Daoy (cell line): ENCODE measurements at regions not wholly inside any gene's neighbourhood (a gene's known extent, or its start where the extent isn't known, plus 50 kb on each side); places are given as distances from the start of the nearest gene placed in this dataset.

Experiments
- DNase-seq: peaks from one replicate; pipeline ENCODE4 v3.0.0-alpha.2; 2015; ENCODE audit warnings: low read depth

DNA sequence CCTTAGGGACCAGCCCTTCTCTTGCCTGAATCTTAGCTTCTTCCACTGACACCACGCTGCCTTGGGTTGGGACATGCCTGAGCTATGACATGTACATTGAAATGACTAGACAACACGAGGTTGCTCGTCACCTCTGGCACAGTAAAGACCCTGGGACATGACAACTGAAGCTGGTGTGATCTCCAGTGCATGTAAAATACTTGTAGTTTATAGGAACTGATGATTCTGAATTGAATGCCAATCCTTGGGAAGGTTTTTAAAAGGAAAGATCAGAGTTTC lies 100.7 kb upstream of the PGRMC2 start:
- DNase-seq: peak; percentile 17

GRCh38 chr4:128387600-128388351 lies 100.2 kb upstream of the PGRMC2 start:
- peak; percentile 56 for DNase-seq

DNA sequence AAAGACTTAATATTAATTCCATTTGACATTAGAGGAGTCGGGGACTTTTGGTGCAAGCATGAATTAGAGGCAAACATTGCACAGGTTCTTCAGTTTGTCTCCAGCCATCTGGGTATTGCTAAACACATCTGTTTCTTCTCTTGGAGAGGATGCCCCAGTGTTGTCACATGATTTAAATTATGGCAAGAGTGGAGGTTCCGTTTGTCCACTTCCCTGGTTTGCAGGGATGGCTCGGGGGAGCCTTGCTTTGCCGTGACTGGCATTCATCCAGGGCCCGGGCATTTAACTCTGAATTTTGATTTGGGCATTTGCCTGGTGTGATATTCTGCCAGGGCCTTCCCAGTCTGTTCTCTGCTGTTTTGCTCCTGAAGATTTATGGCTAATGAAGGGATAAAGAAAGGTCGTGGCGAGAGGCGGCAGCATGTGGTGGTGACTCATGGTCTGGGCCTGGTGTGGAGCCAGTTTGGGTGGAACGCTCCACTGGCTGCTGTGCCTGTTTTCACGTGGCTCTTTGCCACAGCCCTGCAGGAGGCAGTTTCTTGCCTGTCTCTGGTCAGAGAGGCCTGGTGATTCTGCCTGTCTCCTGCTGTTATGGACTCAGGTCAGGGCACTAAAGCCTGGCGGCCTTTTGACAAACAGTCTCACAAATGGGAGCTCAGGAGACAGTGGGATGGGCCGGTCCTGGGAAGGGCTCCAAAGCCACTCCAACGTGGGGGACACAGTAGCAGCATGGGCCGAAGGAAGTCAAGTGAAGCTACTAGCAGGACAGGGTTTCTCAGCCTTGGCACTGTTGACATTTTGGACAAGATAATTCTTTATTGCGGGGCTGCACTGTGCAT lies 99.4 kb upstream of the PGRMC2 start:
- DNase-seq: peak; percentile 92

DNA sequence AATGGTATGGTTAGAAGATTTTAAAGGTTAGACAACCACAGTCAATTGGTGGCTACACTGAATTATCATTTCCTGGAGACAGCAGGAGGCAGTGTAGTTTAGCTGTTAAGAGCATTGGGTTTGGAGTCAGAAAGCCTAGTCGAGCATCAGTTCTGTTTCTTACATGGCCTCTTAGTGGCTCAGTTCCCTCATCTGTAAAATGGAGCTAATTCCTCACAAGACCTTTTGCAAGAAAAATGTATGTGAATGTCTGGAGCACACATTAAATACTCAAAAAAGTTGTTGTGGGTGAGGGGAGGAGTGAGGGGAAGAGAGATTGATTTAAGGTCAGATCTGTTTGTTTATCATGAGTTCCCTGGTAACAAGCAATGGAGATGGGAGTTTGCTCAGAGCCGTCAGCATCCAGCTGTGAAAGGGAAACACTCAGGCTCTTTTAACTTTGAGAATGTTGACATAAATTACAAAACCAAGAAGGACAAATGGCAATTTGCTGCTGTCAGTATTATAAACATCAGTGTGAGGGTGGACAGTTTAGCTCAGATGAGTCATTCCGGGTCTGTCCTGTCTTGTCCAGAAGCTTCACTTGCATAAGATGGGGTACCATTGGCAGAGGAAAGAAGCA lies 98.2 kb upstream of the PGRMC2 start:
- DNase-seq: peak; percentile 15

DNA sequence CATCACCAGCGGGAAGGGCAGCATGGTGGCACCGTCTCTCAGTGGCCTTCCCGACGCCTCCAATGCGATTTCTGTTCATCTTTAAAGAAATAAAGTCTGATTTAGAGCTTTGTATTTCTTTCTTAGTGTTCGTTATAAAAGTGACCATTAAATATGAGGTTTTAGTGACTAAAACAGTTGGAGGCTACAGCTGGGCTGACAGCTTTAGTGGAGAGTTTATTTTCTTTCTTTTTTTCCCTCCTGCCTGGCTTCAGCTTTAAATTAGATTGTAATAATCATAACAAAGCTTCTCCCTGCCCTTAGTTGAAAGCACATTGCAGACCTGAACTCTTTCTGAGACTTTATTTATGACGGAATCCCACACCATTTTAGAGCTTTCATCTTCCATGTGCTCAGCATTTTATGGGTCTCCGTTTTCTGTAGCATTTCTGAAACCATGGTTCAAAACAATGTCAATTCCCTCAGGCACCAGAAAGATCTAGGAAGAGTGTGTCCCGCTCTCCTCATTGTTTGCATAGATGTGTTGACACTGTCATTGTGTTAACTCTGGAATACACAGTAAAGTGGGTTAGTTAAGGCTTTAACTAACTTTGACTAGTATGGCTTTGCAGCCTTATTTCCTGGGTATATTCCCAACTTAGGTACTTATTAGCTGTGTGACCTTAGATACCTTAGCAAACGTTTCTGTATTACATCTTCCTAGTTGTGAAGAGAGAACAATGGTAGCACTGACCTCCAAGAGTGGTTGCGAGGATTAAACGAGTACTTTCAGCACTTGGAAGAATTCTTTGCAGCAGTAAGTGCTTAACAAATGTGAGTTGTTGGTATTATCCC lies 97.4 kb upstream of the PGRMC2 start:
- DNase-seq: no peak

DNA sequence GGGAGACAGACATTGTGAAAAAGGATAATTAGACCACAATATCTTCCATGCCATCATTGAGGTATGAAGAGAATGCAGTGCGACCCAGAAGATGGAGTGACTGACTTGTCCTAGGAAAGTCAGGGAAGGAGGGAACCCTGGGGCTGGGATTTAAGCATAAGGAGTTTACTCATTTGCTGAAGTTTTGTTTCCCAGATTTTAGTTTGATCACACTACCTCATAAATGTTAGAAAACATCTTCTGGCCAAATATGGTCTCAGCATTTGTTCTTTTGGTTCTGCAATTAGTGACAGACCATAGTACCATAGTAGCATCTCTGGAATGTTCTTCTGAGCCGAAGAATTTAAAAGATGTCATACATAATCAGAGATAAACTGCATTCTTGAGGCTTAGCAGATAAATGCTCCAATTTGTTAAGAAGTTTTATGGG lies 96.5 kb upstream of the PGRMC2 start:
- DNase-seq: no peak

DNA sequence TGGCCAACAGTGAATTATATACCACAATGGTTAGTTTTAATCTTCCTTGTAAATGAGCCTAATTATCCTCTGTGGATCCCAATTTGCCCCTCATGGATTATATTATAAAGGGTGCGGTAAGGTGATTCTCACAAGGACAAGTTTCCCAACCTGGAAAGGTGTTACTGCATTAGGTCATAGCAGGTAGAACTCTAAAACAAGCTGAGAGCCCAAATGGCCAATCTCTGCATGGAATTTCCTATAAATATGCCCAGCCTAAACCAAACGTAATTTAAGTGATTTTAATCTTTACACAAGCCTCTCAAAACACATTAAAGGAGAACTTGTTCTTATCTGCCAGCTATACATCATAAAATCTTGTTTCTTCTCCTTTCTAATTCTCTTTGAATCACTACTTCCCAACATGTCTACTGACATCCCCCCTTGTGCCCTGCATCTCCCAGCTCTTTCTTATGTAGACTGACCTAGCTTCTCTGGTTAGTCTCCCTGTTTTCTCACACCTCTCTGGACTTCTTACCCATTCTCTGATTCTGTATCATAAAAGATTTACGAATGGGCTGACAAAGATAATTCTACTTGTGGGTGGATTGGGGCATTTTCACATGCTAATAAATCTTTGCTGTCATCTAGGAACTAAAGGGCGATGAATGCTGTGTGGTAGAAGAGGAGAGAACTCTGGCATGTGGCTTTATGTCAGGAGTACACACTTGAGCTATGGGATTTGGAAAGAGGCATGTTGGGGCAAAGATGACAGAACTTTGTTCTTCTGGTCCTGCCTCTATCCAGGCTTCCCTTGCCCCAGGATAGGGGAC lies 94.3 kb upstream of the PGRMC2 start:
- no peak for DNase-seq

DNA sequence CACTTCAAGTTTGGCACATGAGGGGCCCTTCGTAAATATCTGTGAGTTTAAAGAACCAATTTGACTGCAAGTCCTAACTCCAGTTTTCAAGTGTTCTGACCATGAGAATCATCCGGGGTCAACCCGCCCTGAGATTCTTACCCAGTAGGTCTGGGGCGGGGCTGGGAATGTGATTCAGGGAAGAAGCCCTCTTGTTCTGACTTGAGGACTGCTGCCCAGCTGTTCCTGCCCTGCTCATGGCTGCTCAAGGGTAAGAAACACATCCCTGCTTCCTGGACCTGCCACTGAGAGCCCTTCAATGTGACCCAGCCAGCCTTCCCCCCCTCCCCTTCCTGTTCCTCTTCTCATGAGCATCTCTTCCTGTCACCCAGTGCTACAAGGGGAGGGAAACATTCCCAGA lies 92.7 kb upstream of the PGRMC2 start:
- DNase-seq: no peak

DNA sequence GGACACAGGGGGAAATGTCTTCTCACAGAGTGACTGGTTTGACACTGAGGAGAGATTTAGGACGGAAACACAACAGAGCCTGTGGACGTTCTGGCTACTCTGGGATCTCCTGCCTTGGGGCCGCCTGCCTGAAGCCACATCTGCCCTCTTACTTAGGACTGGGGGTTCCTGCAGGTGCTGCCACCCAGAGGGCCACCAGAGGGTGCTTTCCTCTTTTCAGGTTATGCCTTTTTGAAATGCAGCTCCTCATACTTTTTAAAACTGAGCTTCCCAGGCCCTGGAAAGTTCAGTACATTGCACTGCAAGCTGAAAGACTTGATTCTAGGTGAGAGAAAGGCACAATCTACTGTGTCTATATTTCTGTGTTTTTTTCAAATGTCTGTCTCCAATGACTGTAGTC lies 92.2 kb upstream of the PGRMC2 start:
- DNase-seq: peak; percentile 6

DNA sequence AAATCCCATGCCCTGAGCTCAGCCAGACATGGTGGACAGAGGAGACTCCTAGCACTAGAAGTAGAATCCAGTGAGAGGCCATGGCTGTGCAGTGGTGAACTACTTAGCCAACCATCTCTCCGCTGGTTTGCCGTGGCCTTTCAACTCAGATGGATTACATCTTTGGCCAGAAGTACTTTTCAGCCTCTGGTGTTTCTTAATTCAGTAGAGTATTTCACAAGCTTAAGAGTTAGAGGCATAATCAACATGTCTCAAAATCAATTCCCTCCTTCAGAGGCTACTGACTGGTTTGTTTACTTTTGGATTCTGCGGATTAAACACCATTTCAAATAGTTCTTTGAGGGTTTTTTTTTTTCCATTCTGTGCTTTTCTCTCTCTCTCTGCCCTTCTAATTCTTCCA lies 91.1 kb upstream of the PGRMC2 start:
- DNase-seq: no peak

DNA sequence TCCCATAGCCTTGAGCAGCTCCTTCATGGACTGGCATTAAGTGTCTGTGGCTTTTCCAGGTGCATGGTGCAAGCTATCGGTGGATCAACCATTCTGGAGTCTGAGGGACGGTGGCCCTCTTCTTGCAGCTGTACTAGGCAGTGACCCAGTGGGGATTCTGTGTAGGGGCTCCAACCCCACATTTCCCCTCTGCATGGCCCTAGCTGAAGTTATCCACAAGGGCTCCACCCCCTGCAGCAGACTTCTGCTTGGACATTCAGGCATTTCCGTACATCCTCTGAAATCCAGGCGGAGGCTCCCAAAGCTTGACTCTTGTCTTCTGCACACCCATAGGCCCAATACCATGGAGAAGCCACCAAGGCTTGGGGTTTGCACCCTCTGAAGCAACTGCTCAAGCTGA lies 89.3 kb upstream of the PGRMC2 start:
- no peak for DNase-seq

DNA sequence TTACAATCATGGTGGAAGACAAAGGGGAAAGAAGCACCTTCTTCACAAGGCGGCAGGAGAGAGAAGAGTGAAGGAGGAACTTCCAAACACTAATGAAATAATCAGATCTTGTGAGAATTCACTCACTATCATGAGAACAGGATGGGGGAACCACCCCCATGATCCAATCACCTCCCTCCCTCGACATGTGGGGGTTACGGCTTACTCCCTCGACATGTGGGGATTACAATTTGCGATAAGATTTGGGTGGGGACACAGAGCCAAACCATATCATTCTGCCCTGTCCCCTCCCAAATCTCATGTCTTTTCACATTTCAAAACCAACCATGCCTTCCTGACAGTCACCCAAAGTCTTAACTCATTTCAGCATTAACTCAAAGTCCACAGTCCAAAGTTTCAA lies 88.7 kb upstream of the PGRMC2 start:
- DNase-seq: no peak

DNA sequence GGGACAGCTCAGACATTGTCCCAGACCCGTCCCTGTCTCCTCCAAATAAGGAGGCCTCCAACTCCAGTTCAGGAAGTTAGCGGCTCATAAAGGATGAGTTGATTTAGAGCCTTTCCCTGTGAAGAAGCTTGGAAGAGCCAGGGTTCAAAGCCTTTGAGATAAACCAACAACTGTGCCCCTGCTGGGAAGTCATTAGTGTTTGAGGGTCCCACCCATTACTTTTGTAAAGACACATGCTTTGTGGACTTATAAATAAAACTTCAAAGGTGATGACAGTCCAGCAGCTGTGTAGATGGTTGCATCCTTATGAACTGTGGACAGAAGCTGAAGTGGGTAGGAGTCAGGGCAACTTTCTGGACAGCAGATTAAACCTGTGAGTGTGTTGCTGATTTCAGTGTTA lies 86.0 kb upstream of the PGRMC2 start:
- no peak for DNase-seq

DNA sequence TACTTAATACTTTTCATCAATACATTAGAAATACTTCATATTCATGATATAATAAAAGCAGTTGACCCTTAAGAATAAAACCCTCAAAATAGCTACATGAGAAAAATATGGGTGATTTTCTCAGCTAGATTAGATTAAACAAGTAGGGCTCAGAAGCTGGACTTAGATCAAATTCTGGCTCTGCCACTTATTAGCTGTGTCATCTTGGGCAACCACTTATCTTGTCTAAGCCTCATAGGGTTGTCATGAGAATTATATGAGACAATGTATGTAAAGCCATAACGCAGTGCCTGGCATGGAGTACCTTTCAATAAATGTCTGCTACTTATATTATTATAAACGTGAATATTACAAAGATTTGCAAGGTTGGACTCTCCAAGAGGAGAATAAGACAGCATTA lies 84.3 kb upstream of the PGRMC2 start:
- no peak for DNase-seq

GRCh38 chr4:128371001-128371777 lies 83.6 kb upstream of the PGRMC2 start:
- DNase-seq: no peak

GRCh38 chr4:128366212-128366611 lies 78.6 kb upstream of the PGRMC2 start:
- DNase-seq: no peak

DNA sequence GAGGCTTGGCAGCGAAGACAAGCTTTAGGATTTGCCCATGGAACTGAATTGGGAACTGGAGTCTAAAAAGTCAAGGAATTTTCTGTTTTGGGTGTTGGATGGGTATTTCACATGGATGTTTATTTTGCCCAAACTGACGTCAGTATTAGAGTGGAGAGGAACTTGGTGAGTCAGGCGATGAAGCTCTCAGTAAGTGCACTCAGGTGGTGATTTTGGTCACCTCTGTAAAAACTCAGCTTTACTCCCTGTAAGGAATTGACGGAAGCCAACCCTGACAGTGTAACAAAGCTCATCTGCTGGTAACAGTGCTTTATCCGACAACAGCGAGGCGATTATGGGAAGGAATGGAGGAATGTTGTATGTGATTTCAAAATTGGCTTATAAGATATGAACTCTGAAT lies 77.0 kb upstream of the PGRMC2 start:
- DNase-seq: peak; percentile 9

DNA sequence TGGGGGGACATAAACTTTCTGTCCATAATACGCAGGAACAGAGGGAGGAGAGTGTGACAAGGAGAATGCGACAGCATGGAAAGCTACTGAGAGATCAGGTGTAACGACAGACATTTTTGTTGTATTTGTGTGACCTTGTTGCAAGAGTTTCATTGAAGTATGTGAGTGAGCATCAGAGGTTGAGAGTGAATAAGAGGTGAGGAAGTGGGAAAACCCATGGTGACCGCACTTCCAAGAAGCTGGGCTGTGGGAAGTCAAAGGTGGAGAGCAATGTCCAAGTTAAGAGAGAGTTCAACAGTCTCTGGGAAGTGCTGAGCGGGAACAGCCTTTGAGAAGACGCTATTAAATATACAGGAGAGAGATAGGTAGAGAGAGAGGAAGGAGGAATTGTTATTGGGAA lies 76.4 kb upstream of the PGRMC2 start:
- no peak for DNase-seq

DNA sequence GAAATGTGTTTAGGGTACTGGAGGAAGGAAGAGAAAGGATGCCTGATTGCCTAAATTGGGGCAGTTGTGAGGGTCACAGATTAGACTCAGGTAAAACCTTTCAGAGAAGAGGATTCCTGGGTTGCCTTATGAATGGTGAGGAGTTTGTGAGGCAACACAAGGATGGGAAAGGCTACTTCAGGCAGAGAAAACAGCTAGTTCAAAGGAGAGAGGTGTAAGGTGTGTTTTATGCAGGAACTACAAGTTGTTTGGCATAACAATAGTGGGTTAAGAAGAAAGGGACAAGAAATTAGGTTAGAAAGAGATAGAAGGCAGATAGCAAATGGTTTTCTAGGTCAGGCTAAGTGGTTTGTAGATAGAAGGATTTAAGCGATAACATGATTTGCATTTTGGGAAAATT lies 75.1 kb upstream of the PGRMC2 start:
- DNase-seq: no peak

DNA sequence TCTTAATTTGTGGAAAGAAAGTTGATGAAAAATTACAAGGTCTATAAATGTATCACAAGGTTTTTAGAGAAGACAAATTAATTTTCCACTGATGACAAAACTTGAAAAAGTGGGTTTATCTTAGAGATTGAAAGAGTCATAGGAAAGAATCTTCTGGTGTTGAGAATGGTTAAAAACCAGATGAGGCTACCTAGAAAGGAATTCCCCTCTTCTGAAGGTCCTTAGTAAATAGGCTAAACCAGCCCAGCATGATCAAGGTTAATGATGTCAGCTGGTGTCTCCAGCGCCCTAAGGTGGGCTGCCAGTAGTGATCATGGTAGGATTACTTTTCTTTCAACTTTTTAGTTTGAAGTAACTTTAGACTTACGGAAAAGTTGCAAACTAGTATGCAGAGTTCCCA lies 71.8 kb upstream of the PGRMC2 start:
- no peak for DNase-seq

DNA sequence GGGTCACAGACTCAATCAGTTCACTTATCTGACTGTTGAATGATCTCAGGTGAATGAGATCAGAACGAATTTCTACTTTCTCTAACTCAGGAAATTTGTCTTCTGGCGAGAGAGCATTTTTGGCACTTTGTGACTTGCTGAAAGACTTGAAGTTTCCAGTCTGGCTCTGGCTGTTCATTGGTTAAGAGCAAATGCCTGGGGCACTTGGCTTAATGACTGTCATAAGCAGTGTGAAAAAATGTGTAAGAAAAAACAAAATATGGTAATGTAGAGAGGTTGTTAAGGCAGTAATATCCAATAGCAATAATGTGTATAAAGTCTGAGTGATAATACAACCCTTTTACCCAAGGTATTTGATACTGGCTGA lies 71.3 kb upstream of the PGRMC2 start:
- DNase-seq: no peak
